OCI-LY1 (cell line): ENCODE measurements at regions not wholly inside any gene's neighbourhood (a gene's known extent, or its start where the extent isn't known, plus 50 kb on each side); places are given as distances from the start of the nearest gene placed in this dataset.

Experiments
- H2AFZ ChIP-seq: fragments of 200-600 bp; sonication (generic), shearing (Covaris generic); 2 replicates; pipeline ENCODE4 v1.6.0; 2014; ENCODE audit warnings: antibody characterized with exemption, mild to moderate bottlenecking, low read length
- H3F3A ChIP-seq: fragments of 200-600 bp; sonication (generic), shearing (Covaris generic); 2 replicates; pipeline ENCODE4 v1.6.0; 2014; ENCODE audit warnings: mild to moderate bottlenecking, antibody characterized with exemption, low read length, moderate library complexity; ENCODE audit not compliant: insufficient read depth
- H3K27ac ChIP-seq: fragments of 200-600 bp; sonication (generic); 2 replicates; pipeline ENCODE4 v1.5.1; 2014; ENCODE audit warnings: low read length, mixed run types, mild to moderate bottlenecking, low read depth; ENCODE audit not compliant: poor library complexity, severe bottlenecking
- H3K27me3 ChIP-seq: fragments of 200-600 bp; sonication (generic); 2 replicates; pipeline ENCODE4 v1.6.0; 2014; ENCODE audit warnings: antibody characterized with exemption, mild to moderate bottlenecking, low read length, moderate library complexity; ENCODE audit not compliant: insufficient read depth
- H3K36me3 ChIP-seq: fragments of 200-600 bp; sonication (generic); 2 replicates; pipeline ENCODE4 v1.6.1; 2014; ENCODE audit warnings: mild to moderate bottlenecking, antibody characterized with exemption, low read length, moderate library complexity, mixed read lengths; ENCODE audit not compliant: insufficient read depth
- H3K4me1 ChIP-seq: fragments of 200-600 bp; sonication (generic); 2 replicates; pipeline ENCODE4 v1.5.1; 2014; ENCODE audit warnings: mild to moderate bottlenecking, low read length, moderate library complexity; ENCODE audit not compliant: insufficient read depth, severe bottlenecking
- H3K4me2 ChIP-seq: fragments of 200-600 bp; sonication (generic), shearing (Covaris generic); 2 replicates; pipeline ENCODE4 v1.6.1; 2014; ENCODE audit warnings: low read length
- H3K4me3 ChIP-seq: fragments of 200-600 bp; sonication (generic); 2 replicates; pipeline ENCODE4 v1.5.1; 2014; ENCODE audit warnings: low read length, low read depth, mild to moderate bottlenecking, mixed read lengths; ENCODE audit not compliant: poor library complexity, severe bottlenecking
- H3K79me2 ChIP-seq: fragments of 200-600 bp; shearing (Covaris generic); 2 replicates; pipeline ENCODE4 v1.6.1; 2016; ENCODE audit warnings: mixed run types, low read length, mixed read lengths; ENCODE audit not compliant: insufficient read depth
- H3K9ac ChIP-seq: fragments of 200-600 bp; sonication (generic), shearing (Covaris generic); 2 replicates; pipeline ENCODE4 v1.6.1; 2014; ENCODE audit warnings: mild to moderate bottlenecking, low read length, mixed read lengths
- H3K9me2 ChIP-seq: fragments of 200-600 bp; sonication (generic), shearing (Covaris generic); 2 replicates; pipeline ENCODE4 v1.6.1; 2014; ENCODE audit warnings: low read depth, mild to moderate bottlenecking, low read length, mixed read lengths
- H3K9me3 ChIP-seq: fragments of 200-600 bp; shearing (Covaris generic); 2 replicates; pipeline ENCODE4 v1.6.1; 2014; ENCODE audit warnings: low read length, mixed read lengths
- H4K20me1 ChIP-seq: fragments of 200-600 bp; sonication (generic), shearing (Covaris generic); 2 replicates; pipeline ENCODE4 v1.6.0; 2016; ENCODE audit warnings: mild to moderate bottlenecking, low read length; ENCODE audit not compliant: insufficient read depth
- CTCF ChIP-seq: fragments of 200-600 bp; sonication (generic), shearing (Covaris generic); IDR thresholded peaks from 2 replicates; pipeline ENCODE4 v1.5.1; 2017; ENCODE audit warnings: mild to moderate bottlenecking, antibody characterized with exemption, low read length, moderate library complexity, mixed read lengths
- EZH2 ChIP-seq: fragments of 200-600 bp; sonication (generic), shearing (Covaris generic); IDR thresholded peaks from 2 replicates; pipeline ENCODE4 v1.8.0; 2017; ENCODE audit warnings: borderline replicate concordance, mixed run types, mild to moderate bottlenecking, antibody characterized with exemption, low read length, moderate library complexity, mixed read lengths

DNA sequence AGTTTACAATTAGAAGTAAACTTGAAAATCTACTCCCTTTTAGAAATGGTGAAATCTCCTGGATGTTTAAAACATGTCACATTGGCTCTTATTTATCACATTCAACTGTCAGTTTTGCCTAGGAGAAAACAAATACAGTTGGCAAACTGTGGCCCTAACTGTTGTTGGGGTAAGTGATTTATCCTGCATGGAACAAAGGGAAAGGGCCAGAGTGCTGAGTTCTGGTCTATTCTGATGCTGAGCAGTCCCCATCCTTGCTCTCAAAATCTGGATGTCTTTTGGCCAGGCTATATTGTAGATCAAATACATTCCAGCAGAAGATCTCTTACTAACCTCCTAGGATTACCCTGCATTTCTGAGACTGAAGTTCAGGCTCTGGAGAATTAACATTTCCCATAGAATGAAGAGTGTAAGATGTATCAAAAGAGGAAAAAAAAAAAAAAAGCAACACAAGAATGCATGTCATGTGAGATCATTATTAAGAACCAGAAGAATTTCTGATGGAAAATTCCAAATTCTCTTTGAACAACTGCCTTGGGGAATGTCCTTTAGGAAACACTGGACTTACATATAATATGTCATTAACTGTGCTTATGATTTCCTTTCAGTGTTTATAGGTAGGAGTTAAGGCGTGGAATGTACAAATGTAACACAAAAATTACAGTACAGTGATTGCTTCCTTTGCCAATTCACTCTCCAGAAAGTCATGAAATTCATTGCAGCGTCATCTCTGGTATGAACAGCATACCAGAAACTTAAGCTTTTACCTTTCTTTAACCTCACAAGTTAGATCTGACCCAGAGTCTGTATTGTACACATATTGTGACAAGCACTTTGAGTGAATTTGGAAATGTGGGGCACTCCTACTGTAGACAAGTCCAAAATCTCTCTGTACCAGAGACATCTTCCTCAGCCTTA lies 1012.5 kb upstream of the LCORL start:
- Histone ChIP-seq H3F3A (no peaks in the 10 kb centered on the region), H3K4me2 (no peak overlapping the region), H3K27me3 (no peaks in the 10 kb centered on the region), H3K9me3 (no peaks in the 10 kb centered on the region), H3K9me2 (no peaks in the 10 kb centered on the region), H3K4me1 (no peaks in the 10 kb centered on the region), H3K9ac (no peak overlapping the region), H2AFZ (no peak overlapping the region), H3K27ac (no peak overlapping the region), H3K36me3 (no peaks in the 10 kb centered on the region), H4K20me1 (no peaks in the 10 kb centered on the region), H3K79me2 (no peaks in the 10 kb centered on the region), H3K4me3 (no peak overlapping the region)
- TF ChIP-seq EZH2 (no peak), CTCF (no peak)

DNA sequence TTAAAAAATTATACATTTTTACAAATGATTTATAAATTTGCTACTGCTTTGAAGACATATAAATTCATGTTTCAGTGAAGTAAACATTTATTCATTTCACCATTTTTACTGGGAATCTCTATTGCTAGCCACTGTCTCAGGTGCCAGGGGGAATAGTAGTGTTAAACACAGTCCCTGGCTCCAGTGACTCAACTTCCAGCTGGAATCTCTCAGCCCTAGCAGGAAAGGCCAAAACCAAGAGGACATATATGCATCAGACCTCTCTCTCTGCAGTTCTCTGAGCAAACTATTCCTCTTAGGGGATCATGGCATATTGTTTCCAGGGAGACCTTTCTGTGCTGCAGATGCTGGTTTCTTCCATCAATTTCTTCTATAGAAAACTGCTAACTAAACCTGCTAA lies 1009.0 kb upstream of the LCORL start:
- H3K9me2 ChIP-seq, result no peaks in the 10 kb centered on the region
- H3K4me2 ChIP-seq, result no peak overlapping the region
- no peaks in the 10 kb centered on the region for H3K79me2 ChIP-seq
- no peak overlapping the region for H3K4me3 ChIP-seq
- H3K9me3 ChIP-seq, result no peaks in the 10 kb centered on the region
- H3F3A ChIP-seq, result no peaks in the 10 kb centered on the region
- no peak overlapping the region for H2AFZ ChIP-seq
- no peaks in the 10 kb centered on the region for H3K4me1 ChIP-seq
- H3K36me3 ChIP-seq, result no peaks in the 10 kb centered on the region
- H3K9ac ChIP-seq, result no peak overlapping the region
- TF ChIP-seq CTCF (no peak), EZH2 (no peak)
- no peaks in the 10 kb centered on the region for H4K20me1 ChIP-seq
- H3K27ac ChIP-seq, result no peak overlapping the region
- H3K27me3 ChIP-seq, result no peaks in the 10 kb centered on the region

GRCh38 chr4:19030048-19030447 lies 1008.5 kb upstream of the LCORL start:
- no peaks in the 10 kb centered on the region for H3K9me2 ChIP-seq
- no peak overlapping the region for H2AFZ ChIP-seq
- H3K4me1 ChIP-seq, result no peaks in the 10 kb centered on the region
- H3K9ac ChIP-seq, result no peak overlapping the region
- no peaks in the 10 kb centered on the region for H3K36me3 ChIP-seq
- H3K27ac ChIP-seq, result no peak overlapping the region
- H3K79me2 ChIP-seq, result no peaks in the 10 kb centered on the region
- no peak overlapping the region for H3K4me3 ChIP-seq
- no peaks in the 10 kb centered on the region for H3K27me3 ChIP-seq
- no peak overlapping the region for H3K4me2 ChIP-seq
- no peaks in the 10 kb centered on the region for H3K9me3 ChIP-seq
- no peaks in the 10 kb centered on the region for H4K20me1 ChIP-seq
- H3F3A ChIP-seq, result no peaks in the 10 kb centered on the region
- TF ChIP-seq CTCF, result no peak
- TF ChIP-seq EZH2, result no peak
